Activated CD4-positive, alpha-beta T cell treated with anti-CD3 and anti-CD28 coated beads, Interleukin-2, amount 50 U/mL, for 4 hours (primary cell): ENCODE measurements at regions not wholly inside any gene's neighbourhood (a gene's known extent, or its start where the extent isn't known, plus 50 kb on each side); places are given as distances from the start of the nearest gene placed in this dataset.

ENCODE experiments used
- DNase-seq, 2 experiments: peaks; one replicate each; pipeline ENCODE4 v3.0.0-alpha.2; 2020

DNA sequence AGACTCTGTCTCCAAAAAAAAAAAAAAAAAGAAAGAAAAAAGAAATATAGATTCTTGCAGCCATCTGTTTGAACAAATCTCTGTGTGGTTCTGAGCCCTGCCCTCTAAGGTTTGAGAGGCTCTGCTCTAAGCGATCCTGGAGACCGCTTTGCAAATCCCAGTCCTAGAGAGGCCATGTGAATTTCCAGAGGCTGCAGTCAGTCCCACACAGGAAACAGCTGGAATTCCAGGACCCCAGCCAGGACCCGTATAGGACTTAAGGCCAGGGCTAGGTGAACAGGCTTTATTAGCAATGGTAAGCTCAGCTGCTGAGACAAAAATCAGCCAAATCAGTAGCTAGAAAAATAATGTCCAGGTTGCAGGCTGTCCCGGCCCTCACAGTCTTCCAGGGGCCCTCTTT is 154.8 kb downstream of the RPS24 start:
- DNase-seq: no peak

- DNase-seq: no peak
Measured at GRCh38 chr10:78190051-78190825, 156.6 kb downstream of the RPS24 start.

DNA sequence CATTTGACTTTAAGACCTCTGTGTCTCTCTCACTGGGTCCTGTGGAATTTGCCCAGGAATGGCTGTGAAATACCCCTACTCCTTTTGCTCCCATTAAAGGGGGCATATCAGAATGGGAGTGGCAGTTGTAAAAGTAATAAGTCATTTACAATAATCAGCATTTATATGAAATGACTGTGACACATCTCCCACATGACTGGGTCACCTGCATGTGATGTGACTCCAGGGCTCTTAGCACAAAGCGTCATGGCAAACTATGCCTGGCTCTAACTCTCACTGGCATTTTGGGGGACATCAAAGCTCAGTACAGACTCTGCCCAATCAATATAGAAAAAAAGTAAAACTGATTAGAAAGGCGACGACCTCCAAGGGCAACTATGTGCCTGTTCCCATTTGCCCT is 157.6 kb downstream of the RPS24 start:
- no peak for DNase-seq

DNA sequence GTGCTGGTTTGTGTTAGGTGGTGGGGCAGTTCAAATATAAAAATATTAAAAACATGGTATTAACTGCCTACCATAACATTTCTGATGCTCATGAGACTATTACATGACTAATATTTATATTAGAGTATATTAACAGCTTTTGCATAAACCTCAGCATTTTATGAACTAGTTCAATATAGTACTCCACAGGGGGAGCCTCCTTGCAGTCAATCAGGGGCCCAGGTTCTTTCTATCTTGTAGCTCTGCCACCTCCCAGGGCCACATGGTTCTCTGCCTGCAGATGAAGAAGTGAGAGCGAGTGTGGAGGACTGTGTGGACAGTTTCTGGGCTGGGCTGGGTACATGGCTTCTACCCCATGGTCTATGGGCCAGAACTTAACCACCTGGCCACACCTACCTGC is 159.5 kb downstream of the RPS24 start:
- no peak for DNase-seq

GRCh38 chr10:78194050-78194449 is 160.4 kb downstream of the RPS24 start:
- DNase-seq: no peak

GRCh38 chr10:78194539-78195402 is 161.1 kb downstream of the RPS24 start:
- no peak for DNase-seq

DNA sequence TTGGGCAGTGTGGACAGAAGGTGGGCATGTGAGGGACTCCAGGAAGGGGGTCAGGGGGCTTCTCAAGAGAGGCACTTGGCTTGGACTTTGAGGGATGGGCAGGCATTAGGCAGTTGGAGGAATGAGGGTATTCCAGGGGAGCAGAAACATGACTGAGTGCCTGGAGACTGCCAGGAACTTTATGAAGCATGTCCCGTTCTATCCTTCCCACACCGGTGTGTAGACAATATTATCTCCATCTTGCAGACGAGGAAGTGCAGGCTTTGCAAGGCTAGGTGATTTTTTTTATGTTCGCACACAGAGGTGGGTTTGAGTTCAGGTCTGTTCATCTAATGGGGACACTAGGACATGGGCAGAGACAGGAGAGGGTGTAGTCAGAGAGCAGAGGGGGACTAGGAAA is 162.7 kb downstream of the RPS24 start:
- no peak for DNase-seq

- no peak for DNase-seq
Measured at GRCh38 chr10:78196964-78197363, 163.3 kb downstream of the RPS24 start.

- no peak for DNase-seq
Measured at GRCh38 chr10:78197628-78198272, 164.1 kb downstream of the RPS24 start.

- DNase-seq: no peak
Measured at GRCh38 chr10:78199005-78199725, 165.5 kb downstream of the RPS24 start.

GRCh38 chr10:78199759-78200158 is 166.1 kb downstream of the RPS24 start:
- no peak for DNase-seq

DNA sequence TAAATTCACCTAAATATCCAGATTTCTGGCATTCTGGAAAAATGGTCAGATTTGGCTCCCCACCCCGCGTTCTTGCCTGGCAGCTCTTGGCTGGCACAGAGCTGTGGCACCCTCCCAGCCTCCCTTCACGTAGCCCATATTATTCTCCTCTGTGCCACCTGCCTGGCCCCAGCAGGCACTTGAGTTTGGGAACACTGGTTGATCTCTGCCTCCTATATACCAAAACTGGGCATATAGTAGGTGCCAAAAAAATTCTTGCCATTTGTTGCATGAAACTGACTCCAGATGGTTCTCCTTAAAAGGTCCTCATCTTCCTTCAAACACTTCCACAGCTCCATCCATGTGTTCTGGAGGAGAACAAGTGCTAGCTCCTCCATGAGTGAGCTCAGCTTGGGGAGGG is 167.0 kb downstream of the RPS24 start:
- DNase-seq: no peak

- no peak for DNase-seq
Measured at GRCh38 chr10:78202386-78202785, 168.7 kb downstream of the RPS24 start.

GRCh38 chr10:78203915-78204818 is 170.5 kb downstream of the RPS24 start:
- DNase-seq: no peak

DNA sequence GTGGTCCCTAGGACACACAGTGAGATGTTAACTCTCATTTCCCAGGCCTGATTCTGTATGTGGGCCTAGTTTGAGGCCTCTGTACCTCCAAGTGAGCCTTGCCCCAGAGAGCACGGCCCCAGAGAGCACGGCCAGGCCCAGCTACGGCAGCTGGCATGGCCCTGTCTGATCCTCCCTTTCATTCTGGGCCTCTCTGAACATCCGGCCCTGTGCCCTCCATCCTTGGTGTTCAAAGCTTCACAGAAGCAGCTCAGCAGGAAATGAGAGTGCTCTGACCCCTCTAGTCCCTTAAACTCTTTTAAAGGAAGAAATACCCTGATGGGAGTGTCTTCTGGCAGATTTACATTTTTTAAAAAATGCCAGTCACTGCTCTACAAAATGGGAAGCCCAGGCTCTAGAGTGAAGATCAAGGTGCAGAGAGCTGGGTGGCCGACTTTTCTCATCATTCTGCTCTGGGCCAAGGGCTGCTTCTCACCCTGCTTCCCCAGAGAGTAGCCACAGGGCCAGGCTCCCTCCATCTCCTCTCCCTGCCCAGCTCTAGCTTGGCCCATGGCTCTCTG is 171.9 kb downstream of the RPS24 start:
- DNase-seq: no peak

- DNase-seq: no peak
Measured at GRCh38 chr10:78207216-78207615, 173.6 kb downstream of the RPS24 start.

DNA sequence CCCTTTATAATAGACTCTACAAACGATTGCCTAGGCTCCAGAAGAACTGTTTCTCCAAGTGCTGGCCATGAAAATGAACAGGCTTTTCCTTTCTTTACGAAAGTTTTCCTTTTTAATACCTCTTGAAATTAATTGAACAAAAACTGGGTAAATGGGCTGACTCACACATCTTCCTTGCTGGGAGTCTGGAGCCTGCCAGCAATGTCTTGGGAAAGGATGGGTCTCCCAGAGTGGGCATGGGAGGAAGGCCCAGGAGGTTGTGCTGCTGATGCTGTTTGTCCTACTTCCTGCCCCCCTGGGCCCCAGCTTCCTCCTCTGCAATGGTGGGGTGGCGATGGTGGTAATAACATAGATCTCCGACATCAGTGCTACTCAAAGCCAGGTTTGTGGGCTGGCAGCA is 174.1 kb downstream of the RPS24 start:
- no peak for DNase-seq

DNA sequence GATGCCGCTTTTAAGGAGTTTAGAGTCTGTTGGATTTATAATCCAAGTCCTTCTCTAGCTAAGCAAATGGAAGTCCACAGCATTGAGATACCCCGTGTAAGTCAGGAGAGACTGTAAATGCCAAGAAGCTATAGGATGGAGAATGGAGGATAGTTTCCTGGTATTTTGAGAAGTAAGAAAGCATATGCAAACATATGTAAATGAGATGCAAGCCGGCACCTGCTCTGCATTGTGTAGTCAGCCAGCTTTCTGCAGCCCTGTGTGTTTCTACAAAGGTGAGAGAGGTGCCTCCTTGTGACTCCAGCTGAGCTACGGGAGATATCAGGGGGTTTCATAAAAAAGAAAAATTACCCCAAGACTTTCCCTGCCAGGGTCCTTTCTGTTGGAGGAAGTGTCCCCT is 176.3 kb downstream of the RPS24 start:
- DNase-seq: no peak

DNA sequence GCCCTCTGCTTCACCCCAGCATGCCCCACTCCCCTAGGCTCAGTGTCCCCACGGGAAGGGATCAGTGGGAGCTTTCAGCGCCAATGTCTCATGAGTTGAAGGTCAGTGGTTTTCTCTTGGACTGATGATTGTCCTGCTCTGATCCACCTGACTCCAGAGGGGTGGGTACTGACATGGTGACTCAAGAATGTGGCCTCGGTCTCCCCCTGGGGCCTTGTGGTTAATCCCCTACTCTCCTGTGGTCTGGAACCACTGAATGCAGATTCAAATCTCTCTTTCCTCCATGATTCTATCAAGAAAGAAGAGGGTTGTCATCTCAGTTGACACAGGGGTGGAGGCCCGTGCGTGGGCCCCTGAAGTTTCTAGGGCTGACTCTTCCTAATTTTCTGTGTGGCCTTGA is 176.9 kb downstream of the RPS24 start:
- no peak for DNase-seq

- DNase-seq: no peak
Measured at GRCh38 chr10:78210976-78211375, 177.3 kb downstream of the RPS24 start.

GRCh38 chr10:78211561-78212051 is 177.9 kb downstream of the RPS24 start:
- no peak for DNase-seq
